Activated T-cell treated with anti-CD3 and anti-CD28 coated beads, Interleukin-2, amount 50 U/mL, for 24 hours (primary cell): ENCODE measurements at regions not wholly inside any gene's neighbourhood (a gene's known extent, or its start where the extent isn't known, plus 50 kb on each side); places are given as distances from the start of the nearest gene placed in this dataset.

ENCODE experiments used
- DNase-seq: peaks from one replicate; pipeline ENCODE4 v3.0.0-alpha.2; 2020
- H3K27ac Mint-ChIP-seq: 2 replicates; pipeline ENCODE4 v1.8.0; 2020; ENCODE audit warnings: mild to moderate bottlenecking, mixed read lengths
- H3K27me3 Mint-ChIP-seq: 2 replicates; pipeline ENCODE4 v1.8.0; 2020; ENCODE audit warnings: mixed read lengths
- H3K36me3 Mint-ChIP-seq: 2 replicates; pipeline ENCODE4 v1.8.0; 2020; ENCODE audit warnings: low read depth, mixed read lengths
- H3K4me1 Mint-ChIP-seq: 2 replicates; pipeline ENCODE4 v1.8.0; 2020; ENCODE audit warnings: low read depth, mixed read lengths
- H3K4me3 Mint-ChIP-seq: 2 replicates; pipeline ENCODE4 v1.8.0; 2020; ENCODE audit warnings: mild to moderate bottlenecking, moderate library complexity, mixed read lengths
- H3K9me3 Mint-ChIP-seq: 2 replicates; pipeline ENCODE4 v1.8.0; 2020; ENCODE audit warnings: mixed read lengths

- no peaks in the 10 kb centered on the region for H3K36me3 Mint-ChIP-seq
- no peaks in the 10 kb centered on the region for H3K9me3 Mint-ChIP-seq
- H3K4me1 Mint-ChIP-seq, result no peaks in the 10 kb centered on the region
- peaks cover 3% of the 10 kb centered on the region for H3K27me3 Mint-ChIP-seq
- no peak for DNase-seq
- H3K27ac Mint-ChIP-seq, result no peak overlapping the region
- no peak overlapping the region for H3K4me3 Mint-ChIP-seq
These were observed 165.3 kb downstream of the GASK1B start for GRCh38 chr4:158007566-158007965.

DNA sequence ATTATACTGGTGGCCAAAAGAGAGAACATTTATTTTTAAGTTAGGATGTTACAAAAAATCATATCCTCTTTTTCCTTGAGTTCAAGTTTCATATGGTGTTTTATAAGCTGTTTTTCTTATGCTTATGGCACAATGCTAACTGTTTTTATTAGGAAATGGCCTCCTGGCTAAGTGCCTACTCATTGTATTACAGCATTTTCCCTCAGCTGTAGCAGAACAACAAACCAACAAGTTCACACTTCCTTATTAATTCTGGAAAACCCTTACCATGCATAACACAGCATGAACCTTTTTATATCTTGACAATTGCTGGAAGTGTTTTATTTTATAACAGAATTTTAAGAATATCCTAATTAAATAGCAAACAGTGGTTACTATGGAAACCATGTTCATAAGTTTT is 165.8 kb downstream of the GASK1B start:
- H3K27ac Mint-ChIP-seq, result no peak overlapping the region
- H3K4me1 Mint-ChIP-seq, result no peaks in the 10 kb centered on the region
- H3K9me3 Mint-ChIP-seq, result no peaks in the 10 kb centered on the region
- H3K36me3 Mint-ChIP-seq, result no peaks in the 10 kb centered on the region
- H3K4me3 Mint-ChIP-seq, result no peak overlapping the region
- H3K27me3 Mint-ChIP-seq, result peaks cover 3% of the 10 kb centered on the region
- no peak for DNase-seq

- H3K27me3 Mint-ChIP-seq, result peaks cover 3% of the 10 kb centered on the region
- no peak for DNase-seq
- H3K4me1 Mint-ChIP-seq, result no peaks in the 10 kb centered on the region
- no peak overlapping the region for H3K27ac Mint-ChIP-seq
- no peaks in the 10 kb centered on the region for H3K36me3 Mint-ChIP-seq
- H3K9me3 Mint-ChIP-seq, result no peaks in the 10 kb centered on the region
- H3K4me3 Mint-ChIP-seq, result no peak overlapping the region
These were observed 167.8 kb downstream of the GASK1B start for GRCh38 chr4:158005021-158005420.

GRCh38 chr4:158004101-158004500 is 168.7 kb downstream of the GASK1B start:
- H3K36me3 Mint-ChIP-seq, result no peaks in the 10 kb centered on the region
- H3K4me1 Mint-ChIP-seq, result no peaks in the 10 kb centered on the region
- peaks cover 3% of the 10 kb centered on the region for H3K27me3 Mint-ChIP-seq
- no peak overlapping the region for H3K4me3 Mint-ChIP-seq
- H3K27ac Mint-ChIP-seq, result no peak overlapping the region
- no peaks in the 10 kb centered on the region for H3K9me3 Mint-ChIP-seq
- no peak for DNase-seq

DNA sequence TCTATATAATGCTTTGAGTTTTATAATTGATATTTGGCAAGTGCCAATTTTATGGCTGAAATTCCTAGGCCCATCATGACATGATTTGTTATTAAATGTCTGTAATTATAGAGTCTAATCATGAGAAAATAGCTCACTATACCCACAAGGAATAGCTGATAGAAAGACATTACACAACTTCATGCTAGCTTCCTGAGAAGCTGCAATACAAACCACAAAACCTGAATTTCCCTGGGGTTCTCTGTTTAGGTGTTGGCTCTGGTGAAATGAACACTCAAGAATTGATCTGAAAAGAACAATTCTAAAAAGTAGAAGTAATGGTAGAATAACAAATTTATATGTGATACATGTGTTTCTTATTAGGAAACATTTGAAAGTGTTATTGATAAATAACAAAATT is 169.6 kb downstream of the GASK1B start:
- Mint-ChIP-seq H3K4me1 (no peaks in the 10 kb centered on the region), H3K4me3 (no peak overlapping the region), H3K36me3 (no peaks in the 10 kb centered on the region), H3K27me3 (no peaks in the 10 kb centered on the region), H3K27ac (no peak overlapping the region), H3K9me3 (no peaks in the 10 kb centered on the region)
- DNase-seq, result no peak

GRCh38 chr4:158002173-158002572 is 170.7 kb downstream of the GASK1B start:
- no peaks in the 10 kb centered on the region for H3K36me3 Mint-ChIP-seq
- no peak for DNase-seq
- no peaks in the 10 kb centered on the region for H3K27me3 Mint-ChIP-seq
- no peaks in the 10 kb centered on the region for H3K9me3 Mint-ChIP-seq
- no peak overlapping the region for H3K4me3 Mint-ChIP-seq
- H3K27ac Mint-ChIP-seq, result no peak overlapping the region
- no peaks in the 10 kb centered on the region for H3K4me1 Mint-ChIP-seq

DNA sequence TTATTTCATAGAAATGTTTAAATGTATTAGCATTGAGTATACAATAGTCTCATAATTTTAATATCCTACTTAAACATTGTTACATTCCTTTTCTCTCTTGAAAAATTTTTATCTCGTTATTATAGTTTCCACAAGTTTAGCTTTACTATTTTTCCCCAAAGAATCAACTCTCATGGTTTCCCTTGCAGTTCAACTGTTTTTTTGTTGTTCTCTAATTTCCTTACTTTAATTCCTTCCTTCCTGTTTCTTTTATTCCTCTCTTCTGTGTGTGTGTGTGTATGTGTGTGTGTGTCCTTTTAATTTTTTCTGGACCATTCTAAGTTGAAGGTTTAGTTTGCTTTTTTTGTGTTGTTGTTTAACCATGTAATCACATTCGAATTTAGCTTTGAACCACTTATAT is 171.1 kb downstream of the GASK1B start:
- no peaks in the 10 kb centered on the region for H3K27me3 Mint-ChIP-seq
- no peaks in the 10 kb centered on the region for H3K36me3 Mint-ChIP-seq
- H3K4me1 Mint-ChIP-seq, result no peaks in the 10 kb centered on the region
- H3K9me3 Mint-ChIP-seq, result no peaks in the 10 kb centered on the region
- H3K4me3 Mint-ChIP-seq, result no peak overlapping the region
- H3K27ac Mint-ChIP-seq, result no peak overlapping the region
- DNase-seq, result no peak

- H3K9me3 Mint-ChIP-seq, result no peaks in the 10 kb centered on the region
- no peak overlapping the region for H3K27ac Mint-ChIP-seq
- no peaks in the 10 kb centered on the region for H3K27me3 Mint-ChIP-seq
- no peak for DNase-seq
- no peaks in the 10 kb centered on the region for H3K4me1 Mint-ChIP-seq
- no peaks in the 10 kb centered on the region for H3K36me3 Mint-ChIP-seq
- no peak overlapping the region for H3K4me3 Mint-ChIP-seq
These were observed 173.1 kb downstream of the GASK1B start for GRCh38 chr4:157999723-158000122.

GRCh38 chr4:157997296-157997695 is 175.5 kb downstream of the GASK1B start:
- Mint-ChIP-seq H3K27me3 (no peaks in the 10 kb centered on the region), H3K4me1 (peaks cover 1% of the 10 kb centered on the region), H3K27ac (no peak overlapping the region), H3K9me3 (no peaks in the 10 kb centered on the region), H3K4me3 (no peak overlapping the region), H3K36me3 (no peaks in the 10 kb centered on the region)
- DNase-seq, result no peak

GRCh38 chr4:157996061-157997028 is 176.5 kb downstream of the GASK1B start:
- Mint-ChIP-seq H3K4me3 (no peak overlapping the region), H3K27me3 (no peaks in the 10 kb centered on the region), H3K27ac (no peak overlapping the region), H3K4me1 (peaks cover 3% of the 10 kb centered on the region), H3K9me3 (no peaks in the 10 kb centered on the region), H3K36me3 (no peaks in the 10 kb centered on the region)
- DNase-seq, result no peak

- Mint-ChIP-seq H3K4me3 (no peak overlapping the region), H3K9me3 (no peaks in the 10 kb centered on the region), H3K4me1 (peaks cover 3% of the 10 kb centered on the region), H3K36me3 (no peaks in the 10 kb centered on the region), H3K27me3 (no peaks in the 10 kb centered on the region), H3K27ac (no peak overlapping the region)
- no peak for DNase-seq
These were observed 178.0 kb downstream of the GASK1B start for GRCh38 chr4:157994863-157995262.

GRCh38 chr4:157992948-157993839 is 179.6 kb downstream of the GASK1B start:
- Mint-ChIP-seq H3K4me1 (peaks cover 3% of the 10 kb centered on the region), H3K27ac (no peak overlapping the region), H3K9me3 (no peaks in the 10 kb centered on the region), H3K4me3 (no peak overlapping the region), H3K27me3 (no peaks in the 10 kb centered on the region), H3K36me3 (no peaks in the 10 kb centered on the region)
- DNase-seq, result no peak

- no peak for DNase-seq
These were observed 180.7 kb downstream of the GASK1B start for GRCh38 chr4:157992038-157992705.

GRCh38 chr4:157988641-157989040 is 184.2 kb downstream of the GASK1B start:
- Mint-ChIP-seq H3K4me1 (peaks cover 3% of the 10 kb centered on the region), H3K27ac (no peak overlapping the region), H3K9me3 (no peaks in the 10 kb centered on the region), H3K27me3 (no peaks in the 10 kb centered on the region), H3K4me3 (no peak overlapping the region), H3K36me3 (no peaks in the 10 kb centered on the region)
- no peak for DNase-seq

More at GRCh38 chr4:157992038-157992705, 180.7 kb downstream of the GASK1B start:
- Mint-ChIP-seq H3K27ac (no peak overlapping the region), H3K27me3 (no peaks in the 10 kb centered on the region), H3K36me3 (no peaks in the 10 kb centered on the region), H3K4me1 (peaks cover 3% of the 10 kb centered on the region), H3K9me3 (no peaks in the 10 kb centered on the region), H3K4me3 (peak overlapping the region; percentile 39)
